T-helper 2 cell treated with Interferon-gamma antibody and Interleukin-4, amounts not matched to agents 100 ng/mL and 5 ng/mL, for 36 hours (primary cell): ENCODE measurements at regions not wholly inside any gene's neighbourhood (a gene's known extent, or its start where the extent isn't known, plus 50 kb on each side); places are given as distances from the start of the nearest gene placed in this dataset.

Source experiments
- intact Hi-C: fragments of 100-400 bp; cut with micrococcal nuclease; formaldehyde crosslinking; loops from one replicate; pipeline ENCODE4 v1.15.1; 2023

DNA sequence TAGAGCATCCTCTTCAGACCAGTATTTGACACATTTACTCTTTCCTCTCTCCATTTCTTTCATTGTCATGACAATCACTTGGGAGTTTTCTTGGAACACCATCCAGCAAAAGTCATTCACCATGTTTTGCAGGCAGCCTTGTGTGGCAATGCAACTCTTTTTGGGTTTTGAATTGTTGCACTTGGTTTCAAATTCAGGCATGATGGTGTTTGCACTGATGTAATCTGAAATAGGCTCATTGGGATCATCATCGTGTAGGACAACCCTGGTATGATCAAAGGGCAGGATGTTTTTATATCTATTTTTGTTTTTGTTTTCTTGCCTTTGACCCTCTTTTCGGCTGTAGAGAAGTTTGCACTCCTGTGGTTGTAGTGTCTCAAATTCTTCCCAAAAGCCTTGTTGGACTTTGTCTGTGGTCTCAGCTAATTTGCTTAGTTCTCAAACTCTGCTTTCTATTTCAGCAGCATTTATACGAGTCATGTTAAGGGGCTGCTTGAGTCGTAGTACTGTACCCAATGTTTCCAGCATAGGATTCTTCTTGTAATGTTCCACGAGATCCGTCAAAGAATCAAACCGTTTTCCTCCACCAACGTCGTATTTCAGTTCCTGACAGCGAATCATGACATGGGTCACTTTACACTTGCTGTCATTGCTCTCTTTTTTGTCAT lies 160.8 kb upstream of the TNFAIP3 start:
- intact Hi-C loops: loop anchor here (5.0 kb wide), 1 partner anchor 221 kb away; no protein-coding TSS in a partner anchor

DNA sequence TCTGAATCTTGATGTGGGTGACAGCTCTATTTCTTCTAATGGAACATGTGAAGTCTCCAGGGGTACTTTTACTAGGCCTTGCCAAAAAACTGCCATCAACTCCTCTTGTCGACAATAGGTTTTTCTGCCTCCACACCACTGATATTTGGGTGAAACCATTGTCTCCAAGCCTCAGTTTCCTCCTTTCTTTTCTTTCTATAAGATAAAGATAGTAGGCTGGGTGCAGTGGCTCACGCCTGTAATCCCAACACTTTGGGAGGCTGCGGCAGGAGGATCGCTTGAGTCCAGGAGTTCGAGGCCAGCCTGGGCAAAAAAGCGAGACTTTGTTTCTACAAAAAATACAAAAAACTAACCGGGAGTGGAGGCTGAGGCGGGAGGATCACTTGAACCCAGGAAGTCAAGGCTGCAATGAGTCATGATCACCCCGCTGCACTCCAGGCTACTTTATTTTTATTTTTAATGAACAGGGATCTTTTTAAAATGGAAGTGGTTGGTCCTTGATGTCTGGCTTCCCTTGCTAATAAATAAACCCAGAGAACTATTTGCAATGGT lies 159.9 kb upstream of the TNFAIP3 start:
- intact Hi-C loops: loop anchor here (5.0 kb wide), 1 partner anchor 220 kb away; no protein-coding TSS in a partner anchor

GRCh38 chr6:137707590-137708360 lies 159.3 kb upstream of the TNFAIP3 start:
- intact Hi-C loops: loop anchor here (1.0 to 5.0 kb wide), 6 partner anchors 9 to 220 kb away; partner anchors contain the start of gene TNFAIP3

GRCh38 chr6:137708481-137708880 lies 158.6 kb upstream of the TNFAIP3 start:
- intact Hi-C loops: loop anchor here (1.0 to 5.0 kb wide), 6 partner anchors 8 to 219 kb away; partner anchors contain the start of gene TNFAIP3

DNA sequence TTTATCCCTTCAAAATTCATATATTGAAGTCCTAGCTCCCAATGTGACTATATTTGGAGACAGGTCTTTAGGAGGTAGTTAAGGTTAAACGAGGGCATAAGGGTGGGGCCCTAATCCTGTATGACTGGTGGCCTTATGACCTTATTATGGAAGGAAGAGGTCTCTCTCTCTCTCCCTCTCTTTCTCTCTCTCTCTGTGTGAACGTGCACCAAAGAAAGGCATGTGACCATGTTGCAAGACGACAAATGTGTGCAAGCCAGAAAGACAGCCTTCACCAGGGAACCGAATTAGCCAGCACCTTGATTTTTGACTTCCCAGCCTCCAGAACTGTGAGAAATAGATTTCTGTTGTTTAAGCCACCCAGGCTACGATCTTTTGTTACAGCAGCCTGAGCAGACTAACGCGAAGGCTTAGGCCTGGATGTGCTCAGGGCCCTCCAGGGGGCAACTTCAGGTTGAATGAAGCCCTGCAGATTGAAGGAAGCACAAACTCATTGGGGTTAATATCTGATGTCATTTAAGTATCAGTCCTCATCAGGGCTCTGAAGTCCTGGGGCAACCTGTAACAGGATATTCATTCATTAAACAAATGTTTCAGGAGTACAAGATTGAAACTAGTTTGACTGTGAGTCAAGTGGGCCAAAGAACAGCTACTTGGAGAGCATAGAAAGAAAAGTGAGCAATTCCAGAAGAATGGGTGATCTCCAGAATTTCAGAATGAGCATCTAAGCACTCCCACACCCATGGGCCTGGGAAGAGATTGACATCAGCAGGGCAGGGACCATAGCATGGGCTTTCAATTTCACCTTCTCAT lies 157.4 kb upstream of the TNFAIP3 start:
- intact Hi-C loops: loop anchor here (5.0 kb wide), 1 partner anchor 218 kb away; no protein-coding TSS in a partner anchor

DNA sequence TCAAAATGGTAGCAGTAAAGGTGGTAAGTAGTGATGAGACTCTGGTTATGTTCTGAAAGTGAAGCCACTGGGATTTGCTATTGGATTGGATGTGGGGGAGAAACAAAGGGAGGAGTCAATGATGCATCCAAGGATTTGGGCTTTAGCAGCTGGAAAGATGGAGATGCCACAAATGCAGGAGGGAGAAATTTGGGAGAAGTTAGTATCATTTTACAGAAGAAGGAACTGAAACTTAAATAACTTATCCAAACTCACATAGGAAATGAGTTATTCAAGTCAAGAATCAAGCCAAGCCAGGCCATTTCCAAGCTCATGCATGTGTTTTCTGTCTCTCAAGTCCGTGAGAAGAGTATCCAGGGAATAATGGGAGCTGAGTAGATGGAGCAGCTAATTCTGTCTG lies 155.1 kb upstream of the TNFAIP3 start:
- intact Hi-C loops: no loop called here

DNA sequence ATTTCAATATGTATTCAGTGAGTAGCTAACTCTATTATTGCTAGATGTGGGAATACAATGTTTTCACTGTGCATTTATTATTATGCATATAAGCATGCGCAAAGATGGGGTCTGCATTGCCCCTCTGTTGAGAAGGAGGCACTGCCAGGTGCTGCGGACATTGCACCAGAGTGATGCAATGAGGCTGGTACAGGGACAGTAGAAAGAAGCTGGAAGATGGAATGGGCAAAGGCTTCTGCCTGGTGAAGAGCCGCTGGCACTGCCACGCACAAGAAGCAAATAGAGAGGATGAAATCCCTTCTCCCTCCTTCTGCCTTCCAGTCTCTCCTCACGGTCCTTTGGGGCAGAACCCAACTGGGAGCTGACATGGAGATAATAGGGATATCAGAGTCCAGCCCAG lies 154.5 kb upstream of the TNFAIP3 start:
- intact Hi-C loops: no loop called here

DNA sequence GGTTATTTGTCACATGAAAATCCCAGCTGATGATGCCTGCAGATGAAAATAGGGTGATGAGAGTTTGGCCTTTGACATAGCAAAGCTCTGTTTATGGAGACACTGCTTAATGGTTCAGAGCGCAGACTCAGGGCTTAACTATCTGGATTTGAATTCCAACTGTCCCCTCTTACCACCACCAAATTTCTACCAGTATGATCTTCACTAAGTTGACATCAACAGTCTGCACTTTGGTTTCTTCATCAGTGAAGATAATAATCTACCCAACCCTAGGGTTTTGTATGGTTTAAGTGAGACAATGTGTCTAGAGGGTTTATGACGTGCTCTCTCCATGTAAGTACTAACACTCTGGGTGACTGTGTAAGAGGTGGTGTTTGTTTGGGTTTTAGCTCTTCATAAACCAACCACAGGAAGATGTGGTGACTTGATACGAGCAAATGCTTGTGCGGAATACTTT lies 151.4 kb upstream of the TNFAIP3 start:
- intact Hi-C loops: loop anchor here (1.0 to 5.0 kb wide), 3 partner anchors 7 to 152 kb away; partner anchors contain the start of gene TNFAIP3

DNA sequence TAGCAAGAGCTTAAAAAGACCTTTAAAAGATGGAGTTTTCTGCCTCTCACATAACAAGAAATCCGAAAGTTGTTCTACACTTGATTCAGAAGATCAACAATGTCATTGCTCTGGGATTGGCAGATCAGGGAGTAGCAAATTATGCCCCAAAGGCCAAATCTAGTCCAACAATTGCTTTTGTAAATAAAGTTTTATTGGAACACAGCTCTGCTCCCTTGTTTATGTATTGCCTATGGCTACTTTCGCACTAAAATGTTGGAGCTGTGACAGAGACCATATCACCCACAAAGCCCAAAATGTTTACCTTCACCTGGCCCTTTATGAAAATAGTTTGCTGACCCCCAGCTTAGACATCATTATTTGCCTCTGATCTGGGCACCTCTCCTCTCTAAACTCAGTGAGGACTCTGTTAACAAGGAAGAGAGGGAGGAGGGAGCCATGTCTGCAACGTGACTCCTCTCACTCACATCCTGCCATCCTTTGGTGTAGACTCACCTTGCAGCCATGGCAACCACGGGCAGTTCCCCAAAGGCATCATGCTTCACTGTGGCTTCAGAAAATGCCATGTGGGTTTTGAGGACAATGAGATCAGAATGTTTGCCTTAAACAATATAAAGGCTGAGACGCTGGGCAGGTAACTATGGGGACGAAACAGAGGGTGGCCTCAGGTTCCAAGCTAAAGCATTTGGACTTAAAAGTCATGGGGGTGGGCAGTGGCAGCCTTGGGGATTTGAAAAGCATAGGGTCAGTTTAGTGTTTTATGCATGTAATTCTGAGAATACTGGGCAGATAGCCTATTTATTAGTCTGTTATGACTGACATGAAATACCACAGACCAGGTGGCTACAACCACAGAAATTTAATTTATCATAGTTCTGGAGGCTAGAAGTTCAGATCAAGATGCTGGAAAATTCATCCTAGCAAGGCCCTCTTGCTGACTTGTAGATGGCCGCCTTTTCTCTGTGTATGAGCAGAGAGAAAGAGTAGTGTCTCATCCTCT lies 149.7 kb upstream of the TNFAIP3 start:
- intact Hi-C loops: loop anchor here (1.0 to 5.0 kb wide), 2 partner anchors 19 to 75 kb away; no protein-coding TSS in a partner anchor

DNA sequence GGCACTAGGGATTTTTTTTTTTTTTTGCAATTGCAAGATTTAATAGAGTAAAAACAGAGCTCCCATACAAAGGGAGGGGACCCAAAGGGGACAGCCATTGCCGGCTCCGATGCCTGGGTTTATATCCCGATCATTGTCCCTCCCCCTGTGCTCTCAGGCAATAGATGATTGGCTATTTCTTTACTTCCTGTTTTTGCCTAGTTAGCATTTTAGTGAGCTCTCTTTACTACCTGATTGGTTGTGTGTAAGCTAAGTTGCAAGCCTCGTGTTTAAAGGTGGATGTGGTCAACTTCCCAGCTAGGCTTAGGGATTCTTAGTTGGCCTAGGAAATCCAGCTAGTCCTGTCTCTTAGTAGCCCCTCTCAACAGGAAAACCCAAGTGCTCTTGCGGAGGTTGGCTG lies 148.2 kb upstream of the TNFAIP3 start:
- intact Hi-C loops: loop anchor here (5.0 kb wide), 1 partner anchor 73 kb away; no protein-coding TSS in a partner anchor

DNA sequence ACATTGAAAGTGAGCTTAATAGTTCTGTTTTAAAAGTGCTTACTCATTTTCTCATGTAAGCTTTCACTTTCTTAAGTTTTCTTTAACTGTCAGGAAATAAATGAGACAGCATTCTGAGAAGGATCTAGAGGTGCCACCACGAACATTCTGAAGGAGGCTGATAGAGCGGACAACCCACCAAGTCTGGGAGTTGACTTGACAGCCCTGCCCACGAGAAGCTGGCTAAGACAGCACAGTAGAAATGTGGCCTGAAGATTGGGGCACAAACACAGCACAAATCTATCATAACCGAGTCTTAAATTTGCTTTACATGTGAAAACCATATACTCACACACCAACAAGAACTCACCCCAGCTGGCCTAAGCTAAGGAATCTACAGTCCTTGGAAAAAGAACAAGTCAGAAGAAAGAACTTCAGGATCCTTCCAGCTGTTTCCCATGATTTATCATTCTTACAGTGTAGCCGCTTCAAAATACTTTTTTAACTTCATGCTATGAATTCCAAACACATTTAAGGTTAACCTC lies 144.2 kb upstream of the TNFAIP3 start:
- intact Hi-C loops: no loop called here

DNA sequence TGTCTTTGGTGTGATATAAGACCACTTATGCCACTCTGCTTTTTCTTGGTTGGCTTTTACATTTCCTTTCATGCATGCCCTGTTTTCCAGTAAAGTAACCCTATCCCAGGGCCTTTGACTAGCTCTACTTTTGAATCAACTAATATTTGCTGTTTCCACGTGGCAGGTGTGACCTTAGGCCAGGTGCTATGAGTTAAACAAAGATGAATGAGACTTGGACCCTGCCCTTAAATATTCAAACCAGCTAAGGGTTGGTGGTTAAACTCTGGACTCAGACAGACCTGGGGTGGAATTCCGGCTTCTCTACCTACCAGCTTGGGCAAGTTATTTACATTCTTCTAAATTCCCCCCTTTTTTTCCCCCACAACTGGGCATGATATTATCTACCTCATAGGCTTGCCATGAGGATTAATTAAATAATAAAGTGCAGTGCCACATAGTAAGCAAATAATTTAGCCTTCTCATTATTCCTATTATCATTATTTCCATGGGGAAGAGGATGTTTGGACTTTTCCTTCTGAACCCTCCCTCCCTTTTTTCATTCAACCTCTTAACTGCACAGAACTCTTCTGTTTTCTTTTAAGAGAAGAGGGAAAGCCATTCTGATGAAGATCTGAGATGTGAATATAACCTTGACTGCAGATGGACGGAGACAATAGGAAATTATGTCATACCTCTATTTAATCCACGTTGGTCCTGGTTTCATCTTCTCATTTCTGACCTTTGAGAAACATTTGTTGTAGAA lies 143.6 kb upstream of the TNFAIP3 start:
- intact Hi-C loops: no loop called here

DNA sequence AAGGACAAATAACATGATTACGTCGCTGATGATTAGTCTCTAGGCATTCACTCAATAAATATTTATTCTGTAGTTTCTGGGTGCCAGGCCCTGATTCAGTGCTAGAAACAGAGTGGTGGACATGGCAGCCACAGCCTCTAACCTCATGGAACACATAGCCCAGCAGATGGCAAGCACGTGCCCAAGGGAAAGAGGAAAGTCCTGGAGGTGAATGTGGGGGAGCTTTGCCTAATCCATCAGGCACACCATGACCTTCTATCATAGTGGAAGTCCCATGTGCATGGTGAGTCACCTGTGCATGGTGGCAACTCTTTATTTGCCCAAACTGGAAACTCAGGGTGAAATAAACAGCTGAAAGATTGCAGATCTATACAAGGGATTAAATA lies 143.0 kb upstream of the TNFAIP3 start:
- intact Hi-C loops: no loop called here

GRCh38 chr6:137724495-137725211 lies 142.4 kb upstream of the TNFAIP3 start:
- intact Hi-C loops: no loop called here

GRCh38 chr6:137725949-137726348 lies 141.1 kb upstream of the TNFAIP3 start:
- intact Hi-C loops: no loop called here

GRCh38 chr6:137726582-137726981 lies 140.5 kb upstream of the TNFAIP3 start:
- intact Hi-C loops: no loop called here

GRCh38 chr6:137727216-137727765 lies 139.8 kb upstream of the TNFAIP3 start:
- intact Hi-C loops: no loop called here
